Activated CD8-positive, alpha-beta memory T cell treated with anti-CD3 and anti-CD28 coated beads, Interleukin-2, amount 10 ng/mL, durations not matched to agents 7 days and 5 days (primary cell): ENCODE measurements at regions not wholly inside any gene's neighbourhood (a gene's known extent, or its start where the extent isn't known, plus 50 kb on each side); places are given as distances from the start of the nearest gene placed in this dataset.

Source experiments
- ATAC-seq: fragments of 150-1000 bp; cut with Tn5 transposase; one replicate; pipeline ENCODE4 v1.10.0; 2021; ENCODE audit warnings: moderate library complexity
- CTCF ChIA-PET: fragments of 350-600 bp; sonication (Branson Sonifier 250); formaldehyde crosslinking; loops from one replicate; lab custom pipeline; 2021; ENCODE audit warnings: antibody characterized with exemption; lab: Charles Lee
- DNase-seq: peaks from one replicate; pipeline ENCODE4 v3.0.0-alpha.2; 2020
- H3K27ac Mint-ChIP-seq: one replicate; pipeline ENCODE4 v1.8.0; 2021; ENCODE audit warnings: mild to moderate bottlenecking, mixed read lengths
- H3K27me3 Mint-ChIP-seq: one replicate; pipeline ENCODE4 v1.8.0; 2021; ENCODE audit warnings: mixed read lengths
- H3K36me3 Mint-ChIP-seq: one replicate; pipeline ENCODE4 v1.8.0; 2021; ENCODE audit warnings: mild to moderate bottlenecking, mixed read lengths
- H3K4me1 Mint-ChIP-seq: one replicate; pipeline ENCODE4 v1.8.0; 2021; ENCODE audit warnings: mixed read lengths
- H3K4me3 Mint-ChIP-seq: one replicate; pipeline ENCODE4 v1.8.0; 2021; ENCODE audit warnings: mild to moderate bottlenecking, moderate library complexity, mixed read lengths
- H3K9me3 Mint-ChIP-seq: one replicate; pipeline ENCODE4 v1.8.0; 2022; ENCODE audit warnings: low read depth, mixed read lengths

GRCh38 chr6:165049362-165049761 lies 260.0 kb downstream of the C6orf118 start:
- H3K27me3 Mint-ChIP-seq, result no peaks in the 10 kb centered on the region
- DNase-seq, result no peak

GRCh38 chr6:165047952-165048351 lies 261.5 kb downstream of the C6orf118 start:
- CTCF ChIA-PET, result no interaction called here
- no peak overlapping the region for H3K27ac Mint-ChIP-seq
- H3K4me3 Mint-ChIP-seq, result no peak overlapping the region
- DNase-seq, result no peak
- H3K36me3 Mint-ChIP-seq, result no peaks in the 10 kb centered on the region
- peaks cover 12% of the 10 kb centered on the region for H3K9me3 Mint-ChIP-seq
- no peak for ATAC-seq
- no peaks in the 10 kb centered on the region for H3K27me3 Mint-ChIP-seq
- H3K4me1 Mint-ChIP-seq, result no peaks in the 10 kb centered on the region

More at GRCh38 chr6:165049362-165049761, 260.0 kb downstream of the C6orf118 start:
- H3K36me3 Mint-ChIP-seq, result no peaks in the 10 kb centered on the region
- CTCF ChIA-PET, result no interaction called here
- H3K4me1 Mint-ChIP-seq, result no peaks in the 10 kb centered on the region
- no peak for ATAC-seq
- H3K4me3 Mint-ChIP-seq, result no peak overlapping the region
- no peak overlapping the region for H3K27ac Mint-ChIP-seq
- peaks cover 10% of the 10 kb centered on the region for H3K9me3 Mint-ChIP-seq

- no peak for ATAC-seq
Observed at GRCh38 chr6:165045631-165046030, 263.8 kb downstream of the C6orf118 start.

GRCh38 chr6:165042912-165043311 lies 266.5 kb downstream of the C6orf118 start:
- Mint-ChIP-seq H3K27me3 (no peaks in the 10 kb centered on the region), H3K4me3 (no peak overlapping the region), H3K36me3 (no peaks in the 10 kb centered on the region), H3K27ac (no peak overlapping the region), H3K4me1 (no peaks in the 10 kb centered on the region), H3K9me3 (peaks cover 14% of the 10 kb centered on the region)
- ATAC-seq, result no peak
- no peak for DNase-seq
- CTCF ChIA-PET, result no interaction called here

More at GRCh38 chr6:165045631-165046030, 263.8 kb downstream of the C6orf118 start:
- Mint-ChIP-seq H3K27me3 (no peaks in the 10 kb centered on the region), H3K36me3 (no peaks in the 10 kb centered on the region), H3K27ac (no peak overlapping the region), H3K4me3 (no peak overlapping the region), H3K9me3 (peaks cover 12% of the 10 kb centered on the region), H3K4me1 (no peaks in the 10 kb centered on the region)
- no peak for DNase-seq
- CTCF ChIA-PET, result no interaction called here

- CTCF ChIA-PET, result no interaction called here
Observed at GRCh38 chr6:165040440-165040839, 269.0 kb downstream of the C6orf118 start.

GRCh38 chr6:165034271-165034741 lies 275.1 kb downstream of the C6orf118 start:
- Mint-ChIP-seq H3K4me3 (no peak overlapping the region), H3K27ac (no peak overlapping the region), H3K4me1 (no peaks in the 10 kb centered on the region), H3K36me3 (no peaks in the 10 kb centered on the region), H3K27me3 (no peaks in the 10 kb centered on the region), H3K9me3 (peaks cover 6% of the 10 kb centered on the region)
- DNase-seq (no peak), ATAC-seq (no peak)
- CTCF ChIA-PET, result no interaction called here

More at GRCh38 chr6:165040440-165040839, 269.0 kb downstream of the C6orf118 start:
- Mint-ChIP-seq H3K4me3 (no peak overlapping the region), H3K27me3 (no peaks in the 10 kb centered on the region), H3K27ac (no peak overlapping the region), H3K4me1 (no peaks in the 10 kb centered on the region), H3K36me3 (no peaks in the 10 kb centered on the region), H3K9me3 (peaks cover 12% of the 10 kb centered on the region)
- DNase-seq (no peak), ATAC-seq (no peak)

- ATAC-seq (no peak), DNase-seq (no peak)
- Mint-ChIP-seq H3K27ac (no peak overlapping the region), H3K9me3 (peaks cover 9% of the 10 kb centered on the region), H3K36me3 (no peaks in the 10 kb centered on the region), H3K4me1 (no peaks in the 10 kb centered on the region), H3K27me3 (no peaks in the 10 kb centered on the region), H3K4me3 (no peak overlapping the region)
- CTCF ChIA-PET, result no interaction called here
Observed at GRCh38 chr6:165031502-165031901, 277.9 kb downstream of the C6orf118 start.

GRCh38 chr6:165025040-165025439 lies 284.4 kb downstream of the C6orf118 start:
- Mint-ChIP-seq H3K9me3 (peaks cover 8% of the 10 kb centered on the region), H3K4me3 (no peak overlapping the region), H3K27ac (no peak overlapping the region), H3K4me1 (no peaks in the 10 kb centered on the region), H3K27me3 (no peaks in the 10 kb centered on the region), H3K36me3 (no peaks in the 10 kb centered on the region)
- DNase-seq (no peak), ATAC-seq (no peak)
- CTCF ChIA-PET, result no interaction called here

- no peak for ATAC-seq
- Mint-ChIP-seq H3K4me3 (no peak overlapping the region), H3K36me3 (no peaks in the 10 kb centered on the region), H3K9me3 (peaks cover 6% of the 10 kb centered on the region), H3K27ac (no peak overlapping the region), H3K4me1 (no peaks in the 10 kb centered on the region), H3K27me3 (no peaks in the 10 kb centered on the region)
- DNase-seq, result no peak
- CTCF ChIA-PET, result no interaction called here
Observed at GRCh38 chr6:165019681-165020080, 289.7 kb downstream of the C6orf118 start.

GRCh38 chr6:165015676-165016075 lies 293.7 kb downstream of the C6orf118 start:
- DNase-seq, result no peak
- Mint-ChIP-seq H3K4me1 (no peaks in the 10 kb centered on the region), H3K4me3 (no peak overlapping the region), H3K27me3 (no peaks in the 10 kb centered on the region), H3K36me3 (no peaks in the 10 kb centered on the region), H3K27ac (no peak overlapping the region), H3K9me3 (peaks cover 8% of the 10 kb centered on the region)
- no peak for ATAC-seq
- CTCF ChIA-PET, result no interaction called here

- CTCF ChIA-PET, result no interaction called here
- no peak for ATAC-seq
- Mint-ChIP-seq H3K4me1 (no peaks in the 10 kb centered on the region), H3K27ac (no peak overlapping the region), H3K9me3 (peaks cover 8% of the 10 kb centered on the region), H3K4me3 (no peak overlapping the region), H3K36me3 (no peaks in the 10 kb centered on the region), H3K27me3 (no peaks in the 10 kb centered on the region)
- no peak for DNase-seq
Observed at GRCh38 chr6:165013701-165014100, 295.7 kb downstream of the C6orf118 start.

- H3K27me3 Mint-ChIP-seq, result no peaks in the 10 kb centered on the region
- H3K4me3 Mint-ChIP-seq, result no peak overlapping the region
- ATAC-seq (no peak), DNase-seq (no peak)
- H3K36me3 Mint-ChIP-seq, result no peaks in the 10 kb centered on the region
- no peak overlapping the region for H3K27ac Mint-ChIP-seq
- H3K4me1 Mint-ChIP-seq, result no peaks in the 10 kb centered on the region
- CTCF ChIA-PET, result no interaction called here
- H3K9me3 Mint-ChIP-seq, result peaks cover 9% of the 10 kb centered on the region
Observed at GRCh38 chr6:165012183-165012582, 297.2 kb downstream of the C6orf118 start.

- no peaks in the 10 kb centered on the region for H3K27me3 Mint-ChIP-seq
- no peak overlapping the region for H3K27ac Mint-ChIP-seq
- H3K4me3 Mint-ChIP-seq, result no peak overlapping the region
- peaks cover 13% of the 10 kb centered on the region for H3K9me3 Mint-ChIP-seq
- ATAC-seq (no peak), DNase-seq (no peak)
- CTCF ChIA-PET, result no interaction called here
- H3K4me1 Mint-ChIP-seq, result no peaks in the 10 kb centered on the region
- no peaks in the 10 kb centered on the region for H3K36me3 Mint-ChIP-seq
Observed at GRCh38 chr6:165010556-165011535, 298.6 kb downstream of the C6orf118 start.

GRCh38 chr6:165008971-165009370 lies 300.4 kb downstream of the C6orf118 start:
- no peaks in the 10 kb centered on the region for H3K27me3 Mint-ChIP-seq
- H3K36me3 Mint-ChIP-seq, result no peaks in the 10 kb centered on the region
- DNase-seq (no peak), ATAC-seq (no peak)
- CTCF ChIA-PET, result no interaction called here
- no peaks in the 10 kb centered on the region for H3K4me1 Mint-ChIP-seq
- no peak overlapping the region for H3K4me3 Mint-ChIP-seq
- no peak overlapping the region for H3K27ac Mint-ChIP-seq
- H3K9me3 Mint-ChIP-seq, result peaks cover 13% of the 10 kb centered on the region
